IMR-90 (cell line): ENCODE measurements at regions not wholly inside any gene's neighbourhood (a gene's known extent, or its start where the extent isn't known, plus 50 kb on each side); places are given as distances from the start of the nearest gene placed in this dataset.

ENCODE experiments used
- ATAC-seq: fragments of 200-7000 bp; cut with Tn5 transposase; 2 replicates; pipeline ENCODE4 v1.9.1; 2020; ENCODE audit warnings: low read depth, mild to moderate bottlenecking, moderate library complexity
- BruUV-seq: library from RNA; stranded (reverse); fragments of 400-500 nt; replicated peaks from 2 replicates; lab custom pipeline; 2021; lab: Mats Ljungman, UMichigan
- CTCF ChIA-PET: fragments of 300-600 bp; formaldehyde crosslinking; extraction: SDS; loops from one replicate; lab custom pipeline; 2021; ENCODE audit warnings: antibody characterized with exemption; lab: Yijun Ruan, JAX
- POLR2A ChIA-PET: fragments of 300-600 bp; sonication (Branson Sonifier 250); formaldehyde crosslinking; loops from one replicate; lab custom pipeline; 2022; ENCODE audit warnings: antibody characterized with exemption; ENCODE audit not compliant: unreplicated experiment; lab: Charles Lee
- DNase-seq: peaks from one replicate; pipeline ENCODE4 v3.0.0; 2013
- H2AFZ ChIP-seq: replicated peaks from 2 replicates; pipeline ENCODE3; 2013; ENCODE audit warnings: low read length, mild to moderate bottlenecking; ENCODE audit not compliant: poor library complexity
- H2AK5ac ChIP-seq: 2 replicates; pipeline ENCODE4 v1.6.1; 2013; ENCODE audit warnings: low read depth, low read length, inconsistent platforms
- H2AK9ac ChIP-seq: replicated peaks from 2 replicates; pipeline ENCODE3; 2013; ENCODE audit warnings: mild to moderate bottlenecking, low read depth, low read length, moderate library complexity; ENCODE audit not compliant: poor library complexity
- H2BK120ac ChIP-seq: 2 replicates; pipeline ENCODE4 v1.6.1; 2013; ENCODE audit warnings: low read depth, low read length, inconsistent platforms
- H2BK15ac ChIP-seq: 3 replicates; pipeline ENCODE4 v1.6.1; 2013; ENCODE audit warnings: low read depth, low read length, inconsistent platforms
- H2BK20ac ChIP-seq: 2 replicates; pipeline ENCODE4 v1.6.1; 2013; ENCODE audit warnings: low read depth, mild to moderate bottlenecking, inconsistent platforms, low read length, moderate library complexity
- H2BK5ac ChIP-seq: 2 replicates; pipeline ENCODE4 v1.6.1; 2013; ENCODE audit warnings: mild to moderate bottlenecking, low read depth, low read length, inconsistent platforms; ENCODE audit not compliant: poor library complexity, severe bottlenecking
- H3K14ac ChIP-seq: replicated peaks from 2 replicates; pipeline ENCODE4 v1.6.1; 2013; ENCODE audit warnings: low read depth, low read length, inconsistent platforms
- H3K18ac ChIP-seq: 2 replicates; pipeline ENCODE4 v1.6.1; 2013; ENCODE audit warnings: low read depth, low read length, control low read depth
- H3K23ac ChIP-seq: 2 replicates; pipeline ENCODE4 v1.6.1; 2013; ENCODE audit warnings: low read depth, low read length, inconsistent platforms
- H3K27ac ChIP-seq: 2 replicates; pipeline ENCODE4 v1.5.1; 2013; ENCODE audit warnings: mild to moderate bottlenecking, control low read depth, low read length; ENCODE audit not compliant: insufficient read depth
- H3K27me3 ChIP-seq: 2 replicates; pipeline ENCODE4 v1.6.1; 2013; ENCODE audit warnings: low read length; ENCODE audit not compliant: control insufficient read depth, insufficient read depth
- H3K36me3 ChIP-seq: 2 replicates; pipeline ENCODE4 v1.6.1; 2013; ENCODE audit warnings: low read length, mixed read lengths; ENCODE audit not compliant: control insufficient read depth, insufficient read depth
- H3K4ac ChIP-seq: 2 replicates; pipeline ENCODE4 v1.6.1; 2013; ENCODE audit warnings: low read depth, low read length, inconsistent platforms
- H3K4me1 ChIP-seq: 2 replicates; pipeline ENCODE4 v1.6.1; 2013; ENCODE audit warnings: low read length, mixed read lengths; ENCODE audit not compliant: control insufficient read depth, insufficient read depth
- H3K4me2 ChIP-seq: 2 replicates; pipeline ENCODE4 v1.6.1; 2013; ENCODE audit warnings: low read depth, mild to moderate bottlenecking, control low read depth, low read length, moderate library complexity
- H3K4me3 ChIP-seq: 2 replicates; pipeline ENCODE4 v1.5.1; 2013; ENCODE audit warnings: low read depth, mild to moderate bottlenecking, control low read depth, low read length, moderate library complexity; ENCODE audit not compliant: insufficient read depth
- H3K56ac ChIP-seq: 2 replicates; pipeline ENCODE4 v1.6.1; 2013; ENCODE audit warnings: low read length, inconsistent platforms; ENCODE audit not compliant: insufficient read depth; ENCODE audit errors: extremely low read depth
- H3K79me1 ChIP-seq, 2 experiments: 2 replicates each; pipeline ENCODE4 v1.6.1; 2013; ENCODE audit warnings: low read length in 2 of 2, inconsistent platforms in 1 of 2, low read depth in 1 of 2
- H3K9ac ChIP-seq: 2 replicates; pipeline ENCODE4 v1.6.1; 2013; ENCODE audit warnings: low read depth, low read length, control low read depth
- H3K9me1 ChIP-seq: 2 replicates; pipeline ENCODE4 v1.6.1; 2013; ENCODE audit warnings: low read length, inconsistent platforms; ENCODE audit not compliant: insufficient read depth
- H3K9me3 ChIP-seq: 2 replicates; pipeline ENCODE4 v1.6.1; 2013; ENCODE audit warnings: low read length; ENCODE audit not compliant: control insufficient read depth, insufficient read depth
- H4K20me1 ChIP-seq: 2 replicates; pipeline ENCODE4 v1.6.1; 2013; ENCODE audit warnings: low read length, inconsistent platforms; ENCODE audit not compliant: insufficient read depth
- H4K5ac ChIP-seq: 2 replicates; pipeline ENCODE4 v1.6.1; 2013; ENCODE audit warnings: mild to moderate bottlenecking, low read depth, low read length, control low read depth
- H4K8ac ChIP-seq, 2 experiments: 2 replicates each; pipeline ENCODE4 v1.6.1; 2013; ENCODE audit warnings: low read depth in 2 of 2, low read length in 2 of 2, control low read depth in 1 of 2, inconsistent platforms in 1 of 2
- H4K91ac ChIP-seq: 2 replicates; pipeline ENCODE4 v1.6.1; 2013; ENCODE audit warnings: low read depth, low read length, inconsistent platforms; ENCODE audit not compliant: insufficient read depth
- BHLHE40 ChIP-seq: fragments of 150-350 bp; IDR thresholded peaks from 2 replicates; pipeline ENCODE4 v1.6.1; 2016; ENCODE audit warnings: mild to moderate bottlenecking, low read depth, low read length
- CEBPB ChIP-seq: IDR thresholded peaks from 2 replicates; pipeline ENCODE4 v1.6.1; 2012; ENCODE audit warnings: low read depth, low read length, improper control_type of control experiment
- CHD1 ChIP-seq: IDR thresholded peaks from 2 replicates; pipeline ENCODE4 v1.6.1; 2012; ENCODE audit warnings: low read depth, low read length, improper control_type of control experiment
- FOS ChIP-seq: fragments of 150-350 bp; IDR thresholded peaks from 2 replicates; pipeline ENCODE4 v1.6.1; 2016; ENCODE audit warnings: low read depth, low read length
- MAFK ChIP-seq: IDR thresholded peaks from 2 replicates; pipeline ENCODE4 v1.6.1; 2012; ENCODE audit warnings: low read depth, low read length, improper control_type of control experiment
- MAZ ChIP-seq: IDR thresholded peaks from 2 replicates; pipeline ENCODE4 v1.6.1; 2012; ENCODE audit warnings: low read depth, mild to moderate bottlenecking, low read length, improper control_type of control experiment, moderate library complexity, borderline replicate concordance
- MXI1 ChIP-seq: IDR thresholded peaks from 2 replicates; pipeline ENCODE4 v1.6.1; 2012; ENCODE audit warnings: low read depth, mild to moderate bottlenecking, low read length, moderate library complexity, borderline replicate concordance
- NFE2L2 ChIP-seq: fragments of 150-350 bp; IDR thresholded peaks from 2 replicates; pipeline ENCODE4 v1.6.1; 2016; ENCODE audit warnings: low read depth, mild to moderate bottlenecking, low read length
- RCOR1 ChIP-seq: IDR thresholded peaks from 2 replicates; pipeline ENCODE4 v1.6.1; 2012; ENCODE audit warnings: mild to moderate bottlenecking, low read length, improper control_type of control experiment; ENCODE audit not compliant: insufficient replicate concordance
- RFX5 ChIP-seq: IDR thresholded peaks from 2 replicates; pipeline ENCODE4 v1.8.0; 2012; ENCODE audit warnings: low read depth, mild to moderate bottlenecking, low read length, moderate library complexity
- SMC3 ChIP-seq: fragments of 150-350 bp; IDR thresholded peaks from 2 replicates; pipeline ENCODE4 v1.6.1; 2016; ENCODE audit warnings: low read depth, mild to moderate bottlenecking, antibody characterized with exemption, low read length, moderate library complexity
- USF2 ChIP-seq: fragments of 150-350 bp; IDR thresholded peaks from 2 replicates; pipeline ENCODE4 v1.6.1; 2017; ENCODE audit warnings: mild to moderate bottlenecking, antibody characterized with exemption, low read length, low read depth
- WGBS, 2 experiments: methylation state at CpG; one replicate each; pipeline versions ENCODE4 v1.1.5 to v1.1.7; 2013; ENCODE audit warnings: missing lambda C conversion rate in 2 of 2; ENCODE audit not compliant: insufficient read length in 1 of 2; ENCODE audit errors: extremely low coverage in 2 of 2; 5-methylcytosine and 5-hydroxymethylcytosine counted together
- dilution Hi-C: fragments of 300-500 bp; cut with HindIII; formaldehyde crosslinking; loops from one replicate; pipeline ENCODE4 v1.14.3; 2018; ENCODE audit warnings: low sequenced_read_pairs; ENCODE audit not compliant: unreplicated experiment
- in situ Hi-C: fragments of 300-500 bp; cut with MboI; formaldehyde crosslinking; loops from 3 replicates; pipeline ENCODE4 v1.14.3; 2019; ENCODE audit warnings: low sequenced_read_pairs, inconsistent platforms, mixed read lengths
- intact Hi-C: fragments of 100-400 bp; cut with micrococcal nuclease; formaldehyde crosslinking; loops from 2 replicates; pipeline ENCODE4 v1.10.0; 2022
- TF ChIP-seq, protein P1 (sequence below): fragments of 150-350 bp; IDR thresholded peaks from 2 replicates; pipeline ENCODE4 v1.6.1; 2016; ENCODE audit warnings: low read depth, mild to moderate bottlenecking, low read length, moderate library complexity, borderline replicate concordance

DNA sequence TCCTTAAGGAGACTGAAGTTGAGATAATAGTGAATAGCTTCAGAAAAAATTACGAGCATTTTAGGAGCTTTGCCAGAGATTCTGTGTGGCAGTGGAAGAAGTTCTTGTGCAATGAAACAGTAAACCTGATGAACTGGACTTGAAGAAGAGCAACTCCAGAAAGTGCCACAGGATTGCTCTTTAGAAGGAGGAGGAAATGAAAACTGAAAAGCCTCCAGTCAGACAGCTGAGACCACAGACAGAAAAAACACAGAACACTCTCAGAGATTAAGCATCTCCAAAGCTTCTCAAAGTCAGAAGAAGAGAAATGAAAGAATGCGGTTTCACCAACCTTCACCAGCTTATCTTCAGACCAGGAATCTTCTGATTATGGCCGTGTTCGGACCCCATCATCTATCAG lies 329.7 kb upstream of the CNTNAP5 start:
- dilution Hi-C loops: no loop called here
- Histone ChIP-seq H3K9me3 (peaks cover 6% of the 10 kb centered on the region; the same call in 1 of the 2 replicates), H2BK20ac (no peak overlapping the region), H2AK9ac (no peak overlapping the region), H2AFZ (no peak overlapping the region), H3K23ac (no peak overlapping the region), H2BK15ac (no peak overlapping the region), H3K4me2 (no peak overlapping the region), H2BK5ac (no peak overlapping the region), H3K9ac (no peak overlapping the region), H3K9me1 (no peaks in the 10 kb centered on the region), H3K79me1 (no peaks in the 10 kb centered on the region), H3K14ac (no peak overlapping the region), H4K91ac (no peak overlapping the region), H3K27me3 (no peaks in the 10 kb centered on the region), H3K4me1 (no peaks in the 10 kb centered on the region), H4K8ac (no peak overlapping the region), H3K18ac (no peak overlapping the region), H2AK5ac (no peak overlapping the region), H4K20me1 (no peaks in the 10 kb centered on the region), H3K4me3 (no peak overlapping the region), H3K27ac (no peak overlapping the region), H4K5ac (no peak overlapping the region), H3K56ac (no peak overlapping the region; the same call in 1 of the 2 replicates), H2BK120ac (no peak overlapping the region), H3K4ac (no peak overlapping the region), H3K36me3 (no peaks in the 10 kb centered on the region)
- ChIA-PET POLR2A (no interaction called here), CTCF (no interaction called here)
- intact Hi-C loops: no loop called here
- no peak for TF ChIP-seq FOS
- no peak for TF ChIP-seq CHD1
- TF ChIP-seq RCOR1: no peak
- TF ChIP-seq SMC3: no peak
- TF ChIP-seq MAFK: no peak
- TF ChIP-seq MXI1: no peak
- no peak for TF ChIP-seq USF2
- no peak for TF ChIP-seq RFX5
- no peak for TF ChIP-seq CEBPB
- TF ChIP-seq NFE2L2: no peak
- TF ChIP-seq, protein P1, sequence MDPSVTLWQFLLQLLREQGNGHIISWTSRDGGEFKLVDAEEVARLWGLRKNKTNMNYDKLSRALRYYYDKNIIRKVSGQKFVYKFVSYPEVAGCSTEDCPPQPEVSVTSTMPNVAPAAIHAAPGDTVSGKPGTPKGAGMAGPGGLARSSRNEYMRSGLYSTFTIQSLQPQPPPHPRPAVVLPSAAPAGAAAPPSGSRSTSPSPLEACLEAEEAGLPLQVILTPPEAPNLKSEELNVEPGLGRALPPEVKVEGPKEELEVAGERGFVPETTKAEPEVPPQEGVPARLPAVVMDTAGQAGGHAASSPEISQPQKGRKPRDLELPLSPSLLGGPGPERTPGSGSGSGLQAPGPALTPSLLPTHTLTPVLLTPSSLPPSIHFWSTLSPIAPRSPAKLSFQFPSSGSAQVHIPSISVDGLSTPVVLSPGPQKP: no peak
- no peak for TF ChIP-seq BHLHE40
- no peak for TF ChIP-seq MAZ
- no TSS peak for BruUV-seq
- no peak for DNase-seq
- no CpG with 5 or more reads among the region's 4 CpGs for WGBS, 2 experiments
- ATAC-seq: no peak
- in situ Hi-C loops: no loop called here
